Body of pancreas (tissue), 4 donors: ENCODE measurements at regions not wholly inside any gene's neighbourhood (a gene's known extent, or its start where the extent isn't known, plus 50 kb on each side); places are given as distances from the start of the nearest gene placed in this dataset.

Source experiments
- ATAC-seq: fragments of 150-250 bp; one replicate; pipeline ENCODE4 v1.9.1; 2016
- DNase-seq, 4 donors: peaks; one replicate each; pipeline ENCODE4 v3.0.0-alpha.2; 2019
- H3K27ac ChIP-seq, 4 donors: fragments of 200-600 bp; sonication (generic); 1 replicate in 3 of 4; 2 replicates in 1 of 4; pipeline versions ENCODE4 v1.5.1 to v1.6.1; 2016 to 2019; ENCODE audit warnings: mild to moderate bottlenecking in 1 of 4, mixed read lengths in 1 of 4, moderate library complexity in 1 of 4
- H3K27me3 ChIP-seq, 2 donors: fragments of 200-600 bp; sonication (generic); one replicate each; pipeline ENCODE4 v1.6.0; 2016; ENCODE audit warnings: mild to moderate bottlenecking in 1 of 2
- H3K36me3 ChIP-seq, 2 donors: fragments of 200-600 bp; sonication (generic); replicated peaks in 1 of 2; 2 replicates each; pipeline ENCODE4 v1.5.1; 2016; ENCODE audit warnings: low read depth in 2 of 2; ENCODE audit not compliant: insufficient read depth in 1 of 2
- H3K4me1 ChIP-seq: fragments of 200-600 bp; sonication (generic); one replicate; pipeline ENCODE4 v1.6.0; 2016
- H3K4me3 ChIP-seq, 2 donors: fragments of 200-600 bp; sonication (generic); 1 replicate in 1 of 2; 2 replicates in 1 of 2; pipeline ENCODE4 v1.5.1; 2016 to 2019
- H3K9me3 ChIP-seq, 3 donors: fragments of 200-600 bp; sonication (generic); 1 replicate in 2 of 3; 2 replicates in 1 of 3; pipeline ENCODE4 v1.5.1; 2016
- CTCF ChIP-seq, 7 experiments: fragments of 450-650 bp in 4 of 7; fragments of 200-600 bp in 3 of 7; sonication (generic) in 3 of 7; IDR thresholded peaks; one replicate each; pipeline ENCODE4 v1.5.1; 2016 to 2019; ENCODE audit warnings: antibody characterized with exemption in 7 of 7
- POLR2A ChIP-seq, 3 donors: fragments of 450-650 bp; IDR thresholded peaks; one replicate each; pipeline ENCODE4 v1.6.1; 2016; ENCODE audit warnings: antibody characterized with exemption in 3 of 3, mild to moderate bottlenecking in 2 of 3
- WGBS, 2 donors: methylation state at CpG; one replicate each; pipeline ENCODE4 v1.1.5; 2017; 5-methylcytosine and 5-hydroxymethylcytosine counted together
- intact Hi-C: fragments of 100-400 bp; cut with DNase I; formaldehyde crosslinking; loops from one replicate; pipeline ENCODE4 v1.15.1; 2023

- no peak for DNase-seq
- Histone ChIP-seq H3K36me3 (no peaks in the 10 kb centered on the region), H3K9me3 (no peaks in the 10 kb centered on the region), H3K27me3 (no peaks in the 10 kb centered on the region), H3K27ac (no peak overlapping the region), H3K4me3 (no peak overlapping the region), H3K4me1 (no peaks in the 10 kb centered on the region)
- ATAC-seq, result no peak
- no peak for TF ChIP-seq POLR2A (IDR thresholded peaks at IDR 0.05)
- no peak for TF ChIP-seq CTCF (IDR thresholded peaks at IDR 0.05)
- intact Hi-C loops, result no loop called here
These were observed 405.4 kb downstream of the CDH2 start for GRCh38 chr18:27771571-27771970.

- H3K9me3 ChIP-seq, result no peaks in the 10 kb centered on the region
- no peaks in the 10 kb centered on the region for H3K4me1 ChIP-seq
- no peak for ATAC-seq
- TF ChIP-seq POLR2A (IDR thresholded peaks at IDR 0.05), result no peak
- H3K4me3 ChIP-seq, result no peak overlapping the region
- 36 to 57% methylated on average over 1 of the region's 1 CpG for WGBS, 2 donors
- no peaks in the 10 kb centered on the region for H3K36me3 ChIP-seq
- DNase-seq, result no peak
- H3K27ac ChIP-seq, result no peak overlapping the region
- no peaks in the 10 kb centered on the region for H3K27me3 ChIP-seq
- intact Hi-C loops, result no loop called here
These were observed 407.8 kb downstream of the CDH2 start for GRCh38 chr18:27769152-27769551.

- Histone ChIP-seq H3K36me3 (no peaks in the 10 kb centered on the region), H3K27ac (no peak overlapping the region), H3K4me3 (no peak overlapping the region), H3K4me1 (no peaks in the 10 kb centered on the region), H3K9me3 (no peaks in the 10 kb centered on the region), H3K27me3 (no peaks in the 10 kb centered on the region)
- ATAC-seq (no peak), DNase-seq (no peak)
- intact Hi-C loops, result no loop called here
- TF ChIP-seq CTCF (IDR thresholded peaks at IDR 0.05), result no peak
- TF ChIP-seq POLR2A (IDR thresholded peaks at IDR 0.05), result no peak
- WGBS, 2 donors, result 30 to 42% methylated on average over 1 of the region's 1 CpG
These were observed 413.0 kb downstream of the CDH2 start for GRCh38 chr18:27763936-27764335.

- Histone ChIP-seq H3K27me3 (no peaks in the 10 kb centered on the region), H3K9me3 (no peaks in the 10 kb centered on the region), H3K4me3 (no peak overlapping the region), H3K36me3 (no peaks in the 10 kb centered on the region), H3K27ac (no peak overlapping the region), H3K4me1 (no peaks in the 10 kb centered on the region)
- no peak for TF ChIP-seq POLR2A (IDR thresholded peaks at IDR 0.05)
- no peak for TF ChIP-seq CTCF (IDR thresholded peaks at IDR 0.05)
- ATAC-seq (no peak), DNase-seq (no peak)
- intact Hi-C loops, result no loop called here
These were observed 413.6 kb downstream of the CDH2 start for GRCh38 chr18:27763341-27763740.

- H3K4me3 ChIP-seq, result no peak overlapping the region
- TF ChIP-seq CTCF (IDR thresholded peaks at IDR 0.05) (no peak), POLR2A (IDR thresholded peaks at IDR 0.05) (no peak)
- DNase-seq (no peak), ATAC-seq (no peak)
- H3K36me3 ChIP-seq, result no peaks in the 10 kb centered on the region
- no peak overlapping the region for H3K27ac ChIP-seq
- H3K9me3 ChIP-seq, result no peaks in the 10 kb centered on the region
- WGBS, 2 donors, result 46 to 50% methylated on average over 4 of the region's 4 CpGs
- intact Hi-C loops, result no loop called here
- H3K4me1 ChIP-seq, result no peaks in the 10 kb centered on the region
- no peaks in the 10 kb centered on the region for H3K27me3 ChIP-seq
These were observed 414.9 kb downstream of the CDH2 start for GRCh38 chr18:27762054-27762453.
